ENCODE measurements at regions not wholly inside any gene's neighbourhood (a gene's known extent, or its start where the extent isn't known, plus 50 kb on each side); places are given as distances from the start of the nearest gene placed in this dataset.
"Not testable (repeated sequence)": the region's sequence is repeated elsewhere in the genome, so short reads cannot be mapped to it uniquely, and the experiment has no call there.

GRCh38 chrX:45485719-45486118 is 285.0 kb upstream of the DIPK2B start:
- DNase-seq (ENCODE audit: low spot score) = no peak

DNA sequence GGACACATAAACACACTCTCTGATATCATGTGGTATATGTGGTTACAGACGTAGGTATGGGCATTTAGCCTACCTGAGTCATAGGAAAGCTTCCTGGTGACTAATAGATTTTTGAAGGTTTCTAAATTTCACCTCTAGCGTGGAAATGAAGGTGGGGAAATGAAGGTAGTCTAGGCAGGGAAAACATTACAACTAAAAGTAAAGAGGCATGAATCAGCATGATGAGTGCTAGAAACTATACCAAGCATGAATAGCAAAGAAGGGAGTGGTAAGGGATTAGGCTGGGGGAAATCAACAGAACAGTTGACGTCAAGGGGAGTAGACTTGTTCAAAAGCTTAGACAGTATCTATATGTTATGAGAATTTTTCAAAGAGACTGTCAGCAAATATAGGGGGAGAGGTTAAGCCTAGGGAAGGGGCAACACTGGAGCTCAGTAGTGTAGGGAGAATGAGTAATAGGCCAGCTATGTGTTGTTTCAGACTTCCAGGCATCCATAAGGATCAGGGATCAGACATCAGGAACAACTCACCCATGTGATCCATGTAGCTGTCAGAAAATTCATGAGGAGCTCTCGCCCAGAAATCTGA is 279.3 kb upstream of the DIPK2B start:
- DNase-seq (ENCODE audit: low spot score) = peak; percentile 97

DNA sequence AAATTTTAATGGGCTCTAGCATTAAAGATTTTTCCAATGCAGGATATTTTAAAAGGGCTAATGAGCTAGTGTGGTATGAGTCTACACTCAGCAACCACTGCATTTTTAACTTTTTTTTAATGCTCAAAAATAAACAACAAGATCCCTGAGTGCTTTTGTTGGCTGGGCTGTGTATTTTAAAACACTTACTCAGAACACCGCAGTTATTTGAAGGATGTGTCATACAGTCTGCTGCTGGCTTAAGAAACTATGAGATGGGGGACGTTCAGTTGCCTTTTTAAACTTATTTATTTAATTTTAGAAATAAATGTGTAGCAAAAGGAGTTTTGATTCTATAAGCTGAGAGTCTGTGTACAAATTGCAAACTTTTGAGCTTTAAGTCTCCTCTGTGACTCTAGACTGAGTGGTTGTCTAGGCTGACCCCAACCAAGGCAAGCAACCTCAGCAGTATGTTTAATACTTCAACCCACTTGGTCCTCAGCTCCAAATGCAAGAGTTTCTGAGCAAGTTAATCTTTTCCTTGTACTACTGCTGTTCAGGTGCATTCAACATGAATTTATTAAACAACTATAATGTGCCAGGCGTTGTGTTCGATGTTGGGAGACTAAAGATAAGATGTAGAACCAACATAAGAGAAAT is 278.6 kb upstream of the DIPK2B start:
- peak; percentile 89 for DNase-seq (ENCODE audit: low spot score)

- DNase-seq (ENCODE audit: low spot score) = peak; percentile 57
Measured at GRCh38 chrX:45472968-45473367, 272.3 kb upstream of the DIPK2B start.

- not testable (repeated sequence) for DNase-seq (ENCODE audit: low spot score)
Measured at GRCh38 chrX:45467537-45467936, 266.9 kb upstream of the DIPK2B start.

- not testable (repeated sequence) for DNase-seq (ENCODE audit: low spot score)
Measured at GRCh38 chrX:45455732-45456131, 255.1 kb upstream of the DIPK2B start.

DNA sequence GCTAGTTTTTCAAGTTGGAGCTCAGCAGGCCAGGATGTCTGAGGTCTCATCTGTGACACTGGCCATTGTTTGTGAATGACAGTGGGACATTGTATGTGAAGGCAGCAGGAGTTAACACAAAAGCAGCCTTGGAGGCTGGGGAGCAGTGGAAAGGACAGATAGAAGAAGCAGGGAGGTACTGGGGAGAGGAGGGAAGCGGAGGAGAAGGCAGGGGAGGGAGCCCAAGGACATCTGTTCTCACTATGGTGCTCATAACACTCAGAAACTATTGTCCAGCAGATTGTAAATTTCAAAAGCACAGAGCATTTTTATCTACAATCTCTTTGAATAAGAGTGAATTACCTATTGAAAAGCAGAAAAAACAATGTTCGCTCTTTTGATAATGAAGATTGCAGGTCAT is 253.6 kb upstream of the DIPK2B start:
- no peak for DNase-seq (ENCODE audit: low spot score)

DNA sequence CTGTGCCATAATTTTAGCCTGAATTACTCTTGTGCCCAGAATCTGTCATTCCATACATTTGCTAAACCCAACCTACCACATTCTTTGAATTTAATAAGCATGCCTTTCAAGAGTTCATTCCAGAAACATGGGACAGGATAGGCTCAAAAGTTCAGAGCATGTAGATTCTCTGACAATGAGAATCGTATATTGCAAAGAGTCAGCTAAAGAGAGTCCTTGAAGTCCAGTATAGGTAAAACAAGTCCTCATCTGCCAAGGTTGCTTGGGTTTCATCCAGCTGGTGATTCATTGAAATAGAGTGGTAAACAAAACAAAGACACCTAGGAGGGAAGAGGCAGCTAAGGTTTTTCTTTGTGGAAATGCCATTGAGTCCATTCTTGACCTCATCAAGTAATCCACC is 249.3 kb upstream of the DIPK2B start:
- peak; percentile 44 for DNase-seq (ENCODE audit: low spot score)

DNA sequence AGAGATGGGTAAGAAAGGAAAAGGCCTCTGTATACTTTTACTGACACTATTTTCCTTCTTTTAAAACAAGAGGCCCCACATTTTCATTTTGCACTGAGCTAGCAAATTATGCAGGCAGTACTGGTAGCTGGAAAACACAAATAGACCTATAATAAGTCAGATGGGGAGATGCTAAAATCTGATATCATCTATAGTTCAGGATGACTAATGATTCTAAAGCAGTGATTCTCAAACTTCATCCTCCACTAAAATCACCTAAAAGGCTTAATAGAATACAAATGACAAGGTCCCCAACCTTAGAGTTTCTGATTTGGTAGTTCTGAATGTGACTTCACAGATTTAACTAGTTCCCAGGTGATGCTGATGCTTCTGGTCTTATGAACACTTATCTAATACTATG is 247.3 kb upstream of the DIPK2B start:
- no peak for DNase-seq (ENCODE audit: low spot score)

GRCh38 chrX:45447331-45447730 is 246.7 kb upstream of the DIPK2B start:
- peak; percentile 56 for DNase-seq (ENCODE audit: low spot score)

- DNase-seq (ENCODE audit: low spot score) = peak; percentile 90
Measured at GRCh38 chrX:45445745-45446412, 245.2 kb upstream of the DIPK2B start.

- DNase-seq (ENCODE audit: low spot score) = no peak
Measured at GRCh38 chrX:45437186-45437585, 236.5 kb upstream of the DIPK2B start.

- DNase-seq (ENCODE audit: low spot score) = peak; percentile 12
Measured at GRCh38 chrX:45435481-45435880, 234.8 kb upstream of the DIPK2B start.

DNA sequence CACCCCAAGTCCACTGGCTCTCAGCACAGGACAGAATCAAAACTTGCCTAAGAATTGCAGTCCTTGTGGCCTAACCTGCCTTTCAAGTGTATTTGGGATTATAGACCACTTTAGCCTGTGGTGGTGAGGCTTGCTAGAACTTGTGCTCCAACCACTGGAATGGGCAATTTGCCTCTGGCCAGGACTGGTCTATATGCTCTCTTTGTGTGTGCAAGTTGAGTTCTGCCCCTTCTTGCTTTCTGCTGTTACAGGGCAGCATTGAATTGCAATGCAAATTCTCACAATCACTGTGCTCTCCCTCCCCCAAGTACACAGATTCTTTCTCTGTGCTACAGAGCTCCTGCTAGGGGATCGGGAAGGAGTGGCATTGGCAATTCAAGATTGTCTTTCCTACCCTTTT is 233.6 kb upstream of the DIPK2B start:
- DNase-seq (ENCODE audit: low spot score) = no peak

GRCh38 chrX:45428831-45429230 is 228.2 kb upstream of the DIPK2B start:
- no peak for DNase-seq (ENCODE audit: low spot score)

- no peak for DNase-seq (ENCODE audit: low spot score)
Measured at GRCh38 chrX:45424326-45424725, 223.7 kb upstream of the DIPK2B start.

DNA sequence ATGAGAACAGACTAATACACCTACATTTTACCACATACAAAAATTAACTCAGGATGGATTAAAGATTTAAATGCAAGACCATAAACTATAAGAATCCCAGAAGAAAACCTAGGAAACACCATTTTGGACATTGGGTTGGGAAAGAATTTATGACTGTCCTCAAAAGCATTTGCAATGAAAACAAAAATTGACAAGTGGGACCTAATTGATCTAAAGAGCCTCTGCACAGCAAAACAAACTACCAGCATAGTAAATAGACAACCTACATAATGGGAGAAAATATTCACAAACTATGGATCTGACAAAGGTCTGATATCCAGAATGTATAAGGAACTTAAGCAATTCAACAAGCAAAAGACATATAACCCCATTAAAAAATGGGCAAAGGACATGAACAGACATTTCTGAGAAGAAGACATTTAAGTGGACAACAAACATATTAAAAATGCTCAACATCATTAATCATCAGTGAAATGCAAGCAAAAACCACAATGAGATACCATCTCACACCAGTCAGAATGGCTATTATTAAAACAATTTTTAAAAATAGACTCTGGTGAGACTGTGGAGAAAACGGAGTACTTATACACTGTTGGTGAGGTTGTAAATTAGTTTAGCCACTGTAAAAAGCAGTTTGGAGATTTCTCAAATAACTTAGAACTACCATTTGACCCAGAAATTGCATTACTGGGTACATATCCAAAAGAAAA is 221.7 kb upstream of the DIPK2B start:
- DNase-seq (ENCODE audit: low spot score) = no peak

GRCh38 chrX:45421806-45422205 is 221.1 kb upstream of the DIPK2B start:
- peak; percentile 21 for DNase-seq (ENCODE audit: low spot score)

DNA sequence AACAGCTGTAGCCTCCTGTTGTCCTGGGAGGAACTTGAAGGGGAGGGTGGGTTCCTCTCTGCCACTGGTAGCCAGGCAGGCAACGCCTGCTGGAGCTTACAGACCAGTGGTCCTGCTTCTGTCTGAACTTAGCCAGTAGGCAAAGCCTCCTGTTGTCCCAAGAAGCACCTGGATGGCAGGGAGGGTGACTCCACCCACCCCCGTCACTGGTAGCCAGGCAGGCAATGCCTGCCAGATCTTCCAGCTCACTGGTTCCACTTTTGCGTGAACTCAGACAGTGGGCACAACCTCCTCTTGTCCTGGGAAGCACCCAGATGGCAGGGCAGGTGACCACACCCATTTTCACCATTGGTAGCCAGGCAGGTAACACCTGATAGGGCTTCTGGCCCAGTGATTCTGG is 203.5 kb upstream of the DIPK2B start:
- DNase-seq (ENCODE audit: low spot score) = no peak

- DNase-seq (ENCODE audit: low spot score) = no peak
Measured at GRCh38 chrX:45401923-45402322, 201.2 kb upstream of the DIPK2B start.

- DNase-seq (ENCODE audit: low spot score) = not testable (repeated sequence)
Measured at GRCh38 chrX:45400951-45401725, 200.5 kb upstream of the DIPK2B start.

Data from kidney tubule cell (primary cell).